HTR-8/SVneo (cell line): ENCODE measurements at regions not wholly inside any gene's neighbourhood (a gene's known extent, or its start where the extent isn't known, plus 50 kb on each side); places are given as distances from the start of the nearest gene placed in this dataset.

Experiments
- DNase-seq: peaks from one replicate; pipeline ENCODE4 v3.0.0; 2011; ENCODE audit warnings: low spot score, mixed read lengths; ENCODE audit not compliant: insufficient read length
- FAIRE-seq: peaks from 2 replicates; lab custom pipeline; 2011; peaks lifted over from hg19 to GRCh38; lab: Jason Lieb, UNC

DNA sequence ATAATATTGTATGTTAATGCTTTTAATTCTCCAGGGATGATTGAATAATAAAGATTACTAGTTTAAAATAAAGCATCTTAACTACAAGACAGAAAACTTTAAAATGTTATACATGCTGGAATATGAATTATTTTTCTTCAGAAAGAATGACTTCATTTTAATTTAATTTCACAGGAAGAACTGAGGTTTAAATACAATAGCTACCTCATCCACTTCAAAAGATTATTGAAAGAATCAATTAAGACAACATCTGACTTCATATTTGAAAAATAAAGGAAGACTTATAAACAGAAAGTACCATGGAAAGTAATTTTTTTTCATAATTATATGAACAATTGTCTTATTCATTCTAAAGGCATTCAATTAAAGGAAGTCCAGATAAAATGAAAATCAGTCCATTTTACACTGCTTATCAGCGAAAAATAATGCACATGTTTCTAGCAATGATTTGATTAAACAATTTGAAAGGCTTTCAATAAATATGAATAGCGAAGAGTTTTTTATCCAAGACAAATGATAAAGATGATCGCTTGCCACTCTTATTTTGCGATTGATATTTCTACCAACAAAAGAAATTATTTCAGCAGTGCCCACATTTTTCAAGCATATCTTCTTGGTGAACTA lies 368.5 kb upstream of the OPRM1 start:
- no peak for DNase-seq
- FAIRE-seq = no peak

GRCh38 chr6:153668758-153669157 lies 370.3 kb upstream of the OPRM1 start:
- DNase-seq (no peak), FAIRE-seq (no peak)

DNA sequence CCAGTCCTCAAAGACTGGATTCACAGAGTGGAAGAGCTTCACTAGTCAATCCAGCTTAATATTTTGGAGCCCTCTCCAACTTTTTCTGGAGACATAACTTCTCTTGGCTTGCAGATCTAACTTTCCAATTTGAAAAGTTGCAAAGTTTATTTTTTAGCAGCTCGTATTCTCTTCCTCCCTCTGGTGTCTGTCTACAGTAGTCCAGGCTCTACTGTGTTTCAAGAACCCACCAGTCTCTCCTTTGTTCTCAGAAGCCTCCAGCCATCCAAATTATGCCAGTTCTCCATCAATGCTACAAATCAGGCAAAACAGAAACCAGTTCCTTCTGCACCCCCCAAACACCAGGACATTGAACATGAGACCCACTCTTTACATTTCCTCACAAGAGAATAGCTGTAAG lies 376.1 kb upstream of the OPRM1 start:
- no peak for DNase-seq
- FAIRE-seq = no peak

GRCh38 chr6:153645326-153645725 lies 393.7 kb upstream of the OPRM1 start:
- FAIRE-seq (no peak), DNase-seq (no peak)

DNA sequence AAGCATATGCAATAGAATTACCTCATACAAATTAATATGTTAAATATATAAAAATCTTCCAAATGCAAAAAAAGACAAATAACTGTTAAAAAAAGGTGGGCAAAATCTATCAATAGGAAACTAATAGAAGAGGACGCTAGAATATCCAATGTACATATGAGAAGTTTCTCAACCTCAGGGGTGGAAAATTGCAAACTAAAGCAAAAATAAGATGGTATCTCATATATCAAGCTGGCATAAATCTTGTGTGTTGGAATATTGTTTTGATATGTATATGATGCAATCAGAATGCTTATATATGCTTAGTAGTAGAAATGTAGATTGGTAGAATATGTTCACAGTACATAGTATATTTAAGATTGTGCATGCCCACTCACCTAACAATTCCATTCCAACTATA lies 395.0 kb upstream of the OPRM1 start:
- FAIRE-seq (no peak), DNase-seq (no peak)

- FAIRE-seq (no peak), DNase-seq (no peak)
Observed at GRCh38 chr6:153634416-153634815, 404.6 kb upstream of the OPRM1 start.

- DNase-seq (peak; percentile 14), FAIRE-seq (no peak)
Observed at GRCh38 chr6:153625089-153625488, 414.0 kb upstream of the OPRM1 start.

- FAIRE-seq = no peak
- DNase-seq = no peak
Observed at GRCh38 chr6:153624528-153624927, 414.5 kb upstream of the OPRM1 start.

DNA sequence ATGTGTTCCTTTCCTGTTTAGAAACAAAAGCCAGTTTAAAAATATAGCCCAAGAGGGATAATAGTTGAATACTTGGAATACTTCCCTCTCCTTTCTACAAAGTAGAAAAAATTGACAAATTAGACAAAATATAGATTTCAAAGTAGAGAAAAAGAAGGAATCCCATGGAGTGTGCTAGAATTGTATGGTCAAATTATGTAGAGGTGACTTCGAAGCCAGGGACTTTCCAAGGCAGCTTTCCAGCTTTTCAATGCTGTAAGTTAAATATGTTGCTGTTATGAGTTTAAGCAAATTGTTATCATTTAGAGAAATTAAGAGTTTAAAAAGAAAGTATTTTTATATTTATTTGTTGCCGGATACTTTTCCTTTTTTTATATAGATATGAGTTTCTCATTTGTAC lies 415.5 kb upstream of the OPRM1 start:
- DNase-seq (no peak), FAIRE-seq (no peak)

DNA sequence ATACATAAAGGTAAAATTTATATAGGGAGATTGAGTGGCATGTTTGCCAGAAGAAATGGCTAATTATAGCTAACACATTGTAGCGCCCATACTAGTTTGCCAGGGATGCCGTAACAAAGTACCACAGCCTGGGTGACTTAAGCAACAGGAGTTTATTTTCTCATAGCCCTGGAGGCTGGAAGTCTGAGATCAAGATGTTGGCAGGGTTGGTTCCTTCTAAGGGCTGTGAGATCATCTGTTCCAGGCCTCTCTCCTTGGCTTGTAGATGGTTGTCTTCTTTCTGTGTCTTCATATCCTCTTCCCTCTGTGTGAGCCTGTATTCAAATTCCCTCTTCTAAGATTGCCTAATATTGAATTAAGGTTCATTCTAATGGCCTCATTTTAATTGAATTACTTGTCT lies 417.5 kb upstream of the OPRM1 start:
- FAIRE-seq = no peak

GRCh38 chr6:153621070-153621469 lies 418.0 kb upstream of the OPRM1 start:
- no peak for DNase-seq
- FAIRE-seq = no peak

More for the DNA sequence above, 417.5 kb upstream of the OPRM1 start:
- DNase-seq = no peak

GRCh38 chr6:153618371-153619322 lies 420.4 kb upstream of the OPRM1 start:
- no peak for FAIRE-seq
- no peak for DNase-seq

DNA sequence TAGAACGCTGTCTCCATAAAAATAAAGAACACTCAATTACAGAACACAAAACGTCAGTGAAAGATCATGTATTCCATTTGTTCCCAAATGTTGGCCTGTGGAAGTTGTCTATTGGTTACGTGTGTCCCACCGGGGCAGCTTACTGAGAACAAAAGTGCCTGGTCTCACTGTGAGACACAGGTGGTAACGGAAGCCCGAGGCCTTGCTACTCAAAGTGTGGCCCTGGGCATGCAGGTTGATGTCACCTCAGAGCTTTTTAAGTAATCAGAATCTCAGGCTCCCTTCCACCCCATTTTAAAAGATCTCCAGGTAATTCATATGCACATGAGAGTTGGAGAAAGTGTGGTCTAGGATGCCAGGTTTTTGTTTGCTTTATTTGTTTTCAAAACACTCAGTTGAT lies 422.5 kb upstream of the OPRM1 start:
- no peak for DNase-seq
- no peak for FAIRE-seq

- FAIRE-seq (no peak), DNase-seq (no peak)
Observed at GRCh38 chr6:153613719-153614455, 425.2 kb upstream of the OPRM1 start.

- DNase-seq (no peak), FAIRE-seq (no peak)
Observed at GRCh38 chr6:153602401-153602800, 436.6 kb upstream of the OPRM1 start.

DNA sequence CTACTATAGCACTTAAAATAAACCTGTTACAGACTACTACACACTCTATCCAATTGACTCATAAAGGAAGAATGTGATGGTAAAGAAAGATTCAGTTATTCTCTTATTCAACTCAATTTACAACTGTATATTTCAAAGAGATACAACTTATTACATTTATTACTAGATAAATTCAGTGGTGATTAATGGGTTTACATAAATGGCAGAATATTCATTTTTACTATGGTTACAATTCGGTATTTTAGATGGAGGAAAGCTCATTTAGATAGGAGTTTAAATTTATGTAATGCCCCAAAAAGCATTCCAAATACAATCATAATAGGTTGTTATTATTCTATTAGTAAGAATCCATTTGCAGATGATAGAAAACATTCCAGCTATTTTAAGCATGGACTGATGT lies 439.1 kb upstream of the OPRM1 start:
- no peak for DNase-seq
- FAIRE-seq = no peak

DNA sequence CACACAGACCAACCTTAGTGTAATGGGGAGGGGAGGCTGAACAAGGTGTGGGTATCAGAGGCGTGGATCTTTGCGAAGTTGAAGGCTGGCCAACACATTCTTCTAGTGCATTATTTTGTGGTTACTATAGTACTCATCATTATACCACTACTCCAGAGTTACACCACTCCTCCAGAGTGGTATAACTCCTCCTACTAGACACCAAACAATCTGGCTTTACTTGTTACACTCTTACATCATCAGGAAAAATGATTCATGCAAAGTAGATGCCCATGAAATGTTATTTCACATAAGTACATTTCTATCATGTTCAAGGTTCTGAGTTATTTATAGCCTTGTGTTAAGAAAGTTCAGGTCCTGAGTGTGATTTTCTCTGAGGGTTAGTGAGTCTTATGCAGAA lies 443.1 kb upstream of the OPRM1 start:
- FAIRE-seq = no peak
- peak; percentile 2 for DNase-seq

DNA sequence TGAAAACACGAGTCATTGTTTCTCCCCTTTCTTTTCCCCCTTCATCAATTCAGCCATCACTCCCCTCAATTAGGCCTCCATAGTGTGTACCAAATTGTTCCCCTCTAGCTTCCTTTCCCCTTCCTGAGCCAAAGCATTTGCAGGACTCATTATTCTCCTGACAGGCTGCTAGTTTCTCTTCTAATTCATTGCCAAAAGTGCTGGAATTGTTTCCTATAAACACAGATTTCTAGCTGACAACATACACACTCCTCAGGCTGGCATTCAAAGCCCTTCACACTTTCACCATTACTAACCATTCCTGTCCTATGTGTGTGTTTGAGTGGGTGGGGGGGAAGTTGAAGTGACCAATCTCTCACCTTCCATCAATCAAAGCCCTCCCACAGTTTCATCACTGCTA lies 444.2 kb upstream of the OPRM1 start:
- no peak for FAIRE-seq
- DNase-seq = no peak

- FAIRE-seq (no peak), DNase-seq (no peak)
Observed at GRCh38 chr6:153591159-153591558, 447.9 kb upstream of the OPRM1 start.

GRCh38 chr6:153590411-153590810 lies 448.6 kb upstream of the OPRM1 start:
- DNase-seq (no peak), FAIRE-seq (no peak)

- FAIRE-seq = no peak
- DNase-seq = no peak
Observed at GRCh38 chr6:153588330-153588729, 450.7 kb upstream of the OPRM1 start.
